Fibroblast of lung (primary cell): ENCODE measurements at regions not wholly inside any gene's neighbourhood (a gene's known extent, or its start where the extent isn't known, plus 50 kb on each side); places are given as distances from the start of the nearest gene placed in this dataset.

ENCODE experiments used
- DNase-seq, 2 donors: peaks; one replicate each; pipeline versions ENCODE4 v3.0.0 to v3.0.0-alpha.2; 2010; ENCODE audit warnings: low read depth in 2 of 2
- H2AFZ ChIP-seq: 2 replicates; pipeline ENCODE4 v1.5.1; 2012; ENCODE audit warnings: low read length, control low read depth, inconsistent platforms
- H3K27ac ChIP-seq: 2 replicates; pipeline ENCODE4 v1.5.1; 2011; ENCODE audit warnings: low read length, control low read depth; ENCODE audit not compliant: insufficient read depth
- H3K27me3 ChIP-seq: 2 replicates; pipeline ENCODE4 v1.5.1; 2011; ENCODE audit warnings: mild to moderate bottlenecking, low read length; ENCODE audit not compliant: control insufficient read depth, insufficient read depth
- H3K36me3 ChIP-seq: 2 replicates; pipeline ENCODE4 v1.5.1; 2011; ENCODE audit warnings: low read length; ENCODE audit not compliant: control insufficient read depth, insufficient read depth
- H3K4me1 ChIP-seq: 2 replicates; pipeline ENCODE4 v1.5.1; 2011; ENCODE audit warnings: low read length; ENCODE audit not compliant: control insufficient read depth, insufficient read depth; ENCODE audit errors: extremely low read depth
- H3K4me2 ChIP-seq: 2 replicates; pipeline ENCODE4 v1.5.1; 2011; ENCODE audit warnings: low read length, control low read depth; ENCODE audit not compliant: insufficient read depth; ENCODE audit errors: extremely low read depth
- H3K4me3 ChIP-seq, 4 experiments: fragments of 200-600 bp in 1 of 4; sonication (generic) in 1 of 4; replicated peaks in 1 of 4; 2 replicates each; pipeline ENCODE4 v1.5.1; 2011 to 2016; ENCODE audit warnings: low read length in 4 of 4, low read depth in 3 of 4, mild to moderate bottlenecking in 3 of 4, control low read depth in 2 of 4, inconsistent platforms in 1 of 4, mixed read lengths in 1 of 4; ENCODE audit not compliant: insufficient read depth in 1 of 4; ENCODE audit errors: control extremely low read depth in 1 of 4
- H3K79me2 ChIP-seq: 2 replicates; pipeline ENCODE4 v1.5.1; 2012; ENCODE audit warnings: mild to moderate bottlenecking, low read length, inconsistent platforms; ENCODE audit not compliant: control insufficient read depth, insufficient read depth
- H3K9ac ChIP-seq: 2 replicates; pipeline ENCODE4 v1.5.1; 2011; ENCODE audit warnings: mild to moderate bottlenecking, low read length, control low read depth; ENCODE audit not compliant: insufficient read depth
- H3K9me3 ChIP-seq: 2 replicates; pipeline ENCODE4 v1.5.1; 2012; ENCODE audit warnings: low read depth, low read length; ENCODE audit not compliant: control insufficient read depth, insufficient read depth
- H4K20me1 ChIP-seq: 2 replicates; pipeline ENCODE4 v1.5.1; 2011; ENCODE audit warnings: low read length; ENCODE audit not compliant: control insufficient read depth, insufficient read depth; ENCODE audit errors: extremely low read depth
- CTCF ChIP-seq, 2 donors: IDR thresholded peaks in 1 of 2; conservative IDR thresholded peaks in 1 of 2; 1 replicate in 1 of 2; 2 replicates in 1 of 2; pipeline ENCODE4 v1.5.1; 2011 to 2012; ENCODE audit warnings: low read length in 2 of 2, control low read depth in 1 of 2, inconsistent platforms in 1 of 2, low read depth in 1 of 2, mild to moderate bottlenecking in 1 of 2
- EZH2 ChIP-seq: IDR thresholded peaks from 2 replicates; pipeline ENCODE4 v1.5.1; 2012; ENCODE audit warnings: low read length, control low read depth, mild to moderate bottlenecking; ENCODE audit errors: missing control alignments

DNA sequence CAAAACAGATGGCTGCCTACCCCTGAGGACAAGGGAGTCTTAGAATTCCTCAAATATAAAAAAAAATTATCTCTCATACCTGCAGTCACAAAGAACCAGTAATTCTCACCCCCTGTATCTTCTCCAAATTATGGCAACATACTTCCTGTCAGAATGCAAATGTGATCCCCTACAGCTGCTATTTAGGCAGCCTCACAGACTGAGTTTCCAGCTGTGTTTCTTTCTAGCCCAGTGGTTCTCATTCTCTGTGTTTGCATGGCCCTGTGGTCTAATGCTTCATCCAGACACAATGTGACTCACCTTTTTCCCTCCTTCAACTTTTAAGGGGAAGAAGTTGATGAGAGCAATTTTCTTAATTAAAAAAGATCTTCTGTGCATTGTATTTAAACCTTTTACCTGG is 726.3 kb downstream of the TSN start:
- no peak overlapping the region for H3K27ac ChIP-seq
- H3K79me2 ChIP-seq, result no peaks in the 10 kb centered on the region
- H3K9me3 ChIP-seq, result no peaks in the 10 kb centered on the region
- H3K36me3 ChIP-seq, result no peaks in the 10 kb centered on the region
- DNase-seq, result peak in 1 of 2 donors; percentile 1
- H4K20me1 ChIP-seq, result no peaks in the 10 kb centered on the region
- H2AFZ ChIP-seq, result no peak overlapping the region
- no peak overlapping the region for H3K9ac ChIP-seq
- no peak overlapping the region for H3K4me2 ChIP-seq
- H3K4me1 ChIP-seq, result no peaks in the 10 kb centered on the region
- H3K27me3 ChIP-seq, result no peaks in the 10 kb centered on the region
- no peak overlapping the region for H3K4me3 ChIP-seq
- TF ChIP-seq EZH2, result no peak
- TF ChIP-seq CTCF (conservative IDR thresholded peaks at IDR 0.05 in 1 of 2, IDR thresholded peaks at IDR 0.05 in 1 of 2; ENCODE audit: low read depth in 1 of 2, low read length in 2 of 2), result no peak

DNA sequence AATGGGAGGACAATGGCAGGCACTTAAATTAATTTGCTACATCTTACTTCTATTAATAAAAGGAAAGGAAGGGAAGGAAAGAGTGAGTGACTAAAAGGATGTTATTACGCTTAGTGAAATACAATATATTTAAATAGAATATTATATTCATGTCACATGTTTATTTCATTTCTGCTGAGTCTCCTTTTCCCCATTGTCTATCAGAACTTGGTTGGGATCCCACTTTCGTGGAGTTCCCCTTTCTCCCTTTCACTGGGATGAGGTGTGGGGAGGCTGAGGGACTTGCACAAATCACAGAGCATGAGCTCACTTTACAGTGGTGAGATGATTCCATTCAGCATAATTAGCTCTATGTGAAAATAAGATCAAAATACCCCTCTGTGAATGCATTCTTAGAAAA is 730.6 kb downstream of the TSN start:
- Histone ChIP-seq H3K79me2 (no peaks in the 10 kb centered on the region), H3K4me3 (no peak overlapping the region), H3K36me3 (no peaks in the 10 kb centered on the region), H2AFZ (no peak overlapping the region), H3K4me1 (no peaks in the 10 kb centered on the region), H3K9me3 (no peaks in the 10 kb centered on the region), H3K27me3 (no peaks in the 10 kb centered on the region), H4K20me1 (no peaks in the 10 kb centered on the region), H3K9ac (no peak overlapping the region), H3K4me2 (no peak overlapping the region), H3K27ac (no peak overlapping the region)
- DNase-seq, result no peak
- no peak for TF ChIP-seq CTCF (conservative IDR thresholded peaks at IDR 0.05 in 1 of 2, IDR thresholded peaks at IDR 0.05 in 1 of 2; ENCODE audit: low read depth in 1 of 2, low read length in 2 of 2)
- no peak for TF ChIP-seq EZH2

DNA sequence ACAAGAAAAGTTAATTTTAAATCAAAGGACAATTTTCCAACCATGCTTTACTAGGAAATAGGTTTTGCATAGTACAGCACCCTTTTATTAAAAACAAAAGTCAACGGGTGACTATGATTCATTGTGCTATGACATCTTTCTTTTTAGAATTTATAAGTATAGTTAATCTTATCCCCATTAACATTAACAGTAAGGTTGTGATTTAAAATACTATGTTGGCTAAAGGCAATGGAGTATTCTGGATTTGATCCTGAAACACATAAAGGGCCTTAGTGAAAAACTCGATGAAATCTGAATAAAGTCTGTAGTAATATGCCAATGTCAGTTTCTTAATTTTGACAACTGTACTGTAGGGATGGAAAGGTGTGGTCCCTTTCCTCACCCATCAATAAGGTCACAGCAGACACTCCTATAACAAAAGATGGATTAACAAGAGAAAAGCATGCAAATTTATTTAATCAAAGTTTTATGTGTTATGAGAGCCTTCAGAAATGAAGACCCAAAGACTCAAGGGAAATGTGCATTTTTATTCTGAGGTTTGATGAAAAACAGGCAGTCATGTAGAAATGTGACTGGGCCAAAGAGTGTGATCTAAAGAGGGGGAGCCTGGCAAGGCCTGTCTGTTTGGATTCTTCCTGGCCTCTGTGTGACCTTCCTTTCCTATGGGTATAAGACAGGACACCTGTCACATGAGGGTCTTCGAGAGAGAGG is 731.4 kb downstream of the TSN start:
- TF ChIP-seq EZH2 (no peak), CTCF (conservative IDR thresholded peaks at IDR 0.05 in 1 of 2, IDR thresholded peaks at IDR 0.05 in 1 of 2; ENCODE audit: low read depth in 1 of 2, low read length in 2 of 2) (no peak)
- Histone ChIP-seq H4K20me1 (no peaks in the 10 kb centered on the region), H3K79me2 (no peaks in the 10 kb centered on the region), H3K9ac (no peak overlapping the region), H3K27ac (no peak overlapping the region), H2AFZ (no peak overlapping the region), H3K4me2 (no peak overlapping the region), H3K27me3 (no peaks in the 10 kb centered on the region), H3K4me3 (no peak overlapping the region), H3K4me1 (no peaks in the 10 kb centered on the region), H3K9me3 (no peaks in the 10 kb centered on the region), H3K36me3 (no peaks in the 10 kb centered on the region)
- no peak for DNase-seq
